ENCODE measurements at regions not wholly inside any gene's neighbourhood (a gene's known extent, or its start where the extent isn't known, plus 50 kb on each side); places are given as distances from the start of the nearest gene placed in this dataset.
"Not testable (repeated sequence)": the region's sequence is repeated elsewhere in the genome, so short reads cannot be mapped to it uniquely, and the experiment has no call there.

- no peak for DNase-seq
Observed at GRCh38 chr19:30857388-30857787, 485.2 kb downstream of the ZNF536 start.

GRCh38 chr19:30856786-30857185 is 484.6 kb downstream of the ZNF536 start:
- DNase-seq: no peak

GRCh38 chr19:30856376-30856775 is 484.2 kb downstream of the ZNF536 start:
- DNase-seq: no peak

GRCh38 chr19:30855442-30855841 is 483.3 kb downstream of the ZNF536 start:
- DNase-seq: no peak

GRCh38 chr19:30854661-30855060 is 482.5 kb downstream of the ZNF536 start:
- no peak for DNase-seq

GRCh38 chr19:30854207-30854606 is 482.0 kb downstream of the ZNF536 start:
- DNase-seq: no peak

GRCh38 chr19:30853036-30853435 is 480.9 kb downstream of the ZNF536 start:
- no peak for DNase-seq

- DNase-seq: no peak
Observed at GRCh38 chr19:30852168-30852567, 480.0 kb downstream of the ZNF536 start.

GRCh38 chr19:30851646-30852045 is 479.5 kb downstream of the ZNF536 start:
- no peak for DNase-seq

- DNase-seq: no peak
Observed at GRCh38 chr19:30848636-30849425, 476.6 kb downstream of the ZNF536 start.

- DNase-seq: no peak
Observed at GRCh38 chr19:30846102-30846501, 473.9 kb downstream of the ZNF536 start.

- no peak for DNase-seq
Observed at GRCh38 chr19:30842926-30843325, 470.7 kb downstream of the ZNF536 start.

- DNase-seq: no peak
Observed at GRCh38 chr19:30841934-30842333, 469.8 kb downstream of the ZNF536 start.

- no peak for DNase-seq
Observed at GRCh38 chr19:30830875-30831274, 458.7 kb downstream of the ZNF536 start.

GRCh38 chr19:30825505-30825904 is 453.3 kb downstream of the ZNF536 start:
- not testable (repeated sequence) for DNase-seq

GRCh38 chr19:30824809-30825208 is 452.6 kb downstream of the ZNF536 start:
- DNase-seq: no peak

- DNase-seq: no peak
Observed at GRCh38 chr19:30817965-30818567, 445.9 kb downstream of the ZNF536 start.

- no peak for DNase-seq
Observed at GRCh38 chr19:30817197-30817596, 445.0 kb downstream of the ZNF536 start.

- no peak for DNase-seq
Observed at GRCh38 chr19:30815889-30816580, 443.9 kb downstream of the ZNF536 start.

GRCh38 chr19:30812099-30812678 is 440.0 kb downstream of the ZNF536 start:
- no peak for DNase-seq

- no peak for DNase-seq
Observed at GRCh38 chr19:30811397-30812098, 439.4 kb downstream of the ZNF536 start.

GRCh38 chr19:30810726-30811125 is 438.5 kb downstream of the ZNF536 start:
- no peak for DNase-seq

- no peak for DNase-seq
Observed at GRCh38 chr19:30807278-30807677, 435.1 kb downstream of the ZNF536 start.

Measured in NCI-H2029 treated with DMSO at 0.1 percent for 48 hours (cell line).